A549 (cell line): ENCODE measurements at regions not wholly inside any gene's neighbourhood (a gene's known extent, or its start where the extent isn't known, plus 50 kb on each side); places are given as distances from the start of the nearest gene placed in this dataset.

Experiments
- ATAC-seq, 2 experiments: fragments of 200-7000 bp in 1 of 2; fragments of >200 bp in 1 of 2; cut with Nextera tagmentation in 1 of 2; cut with Tn5 transposase in 1 of 2; 3 replicates each; pipeline versions ENCODE4 v1.8.0 to v1.9.1; 2018 to 2020; ENCODE audit warnings: mild to moderate bottlenecking in 1 of 2, moderate library complexity in 1 of 2
- CTCF ChIA-PET: fragments of 300-600 bp; sonication (Branson Sonifier 250); formaldehyde crosslinking; extraction: SDS; loops from one replicate; lab custom pipeline; 2021; ENCODE audit warnings: antibody characterized with exemption, inconsistent platforms; lab: Yijun Ruan, JAX
- POLR2A ChIA-PET: fragments of 350-600 bp; formaldehyde crosslinking; extraction: SDS; loops from one replicate; lab custom pipeline; 2021; ENCODE audit warnings: antibody characterized with exemption, inconsistent platforms; lab: Yijun Ruan, JAX
- DNase-seq, 2 experiments: peaks; one replicate each; pipeline versions ENCODE4 v3.0.0 to v3.0.0-alpha.2; 2011 to 2016; ENCODE audit warnings: low read depth in 1 of 2, low spot score in 1 of 2
- FAIRE-seq: peaks from 2 replicates; lab custom pipeline; 2011; peaks lifted over from hg19 to GRCh38; lab: Jason Lieb, UNC
- H3K27ac ChIP-seq, 2 experiments: fragments of >200 bp; sonication (Bioruptor Twin); formaldehyde crosslinking; 3 replicates each; pipeline ENCODE4 v1.5.1; 2016 to 2017
- H3K4me1 ChIP-seq: fragments of >200 bp; sonication (Bioruptor Twin); formaldehyde crosslinking; 3 replicates; pipeline ENCODE4 v1.6.1; 2016
- H3K4me2 ChIP-seq: fragments of >200 bp; sonication (Bioruptor Twin); formaldehyde crosslinking; 3 replicates; pipeline ENCODE4 v1.6.1; 2016
- H3K4me3 ChIP-seq: fragments of >200 bp; sonication (Bioruptor Twin); formaldehyde crosslinking; 3 replicates; pipeline ENCODE4 v1.5.1; 2016
- H3K9me3 ChIP-seq: fragments of >200 bp; sonication (Bioruptor Twin); formaldehyde crosslinking; 3 replicates; pipeline ENCODE4 v1.6.1; 2016
- CBX8 ChIP-seq: fragments of 200-600 bp; sonication (generic); IDR thresholded peaks from 2 replicates; pipeline ENCODE4 v1.6.1; 2016
- E2F6 ChIP-seq: IDR thresholded peaks from 2 replicates; pipeline ENCODE4 v1.6.1; 2012; ENCODE audit warnings: low read depth, borderline replicate concordance
- EHF ChIP-seq: fragments of 250-450 bp; sonication (Bioruptor Pico); IDR thresholded peaks from 2 replicates; pipeline ENCODE4 v1.5.0; 2020; ENCODE audit warnings: mild to moderate bottlenecking
- EP300 ChIP-seq, 2 experiments: fragments of >200 bp; sonication (Bioruptor Twin); formaldehyde crosslinking; IDR thresholded peaks; 2 replicates in 1 of 2; 3 replicates in 1 of 2; pipeline ENCODE4 v1.6.1; 2016 to 2017
- FOXS1 ChIP-seq: fragments of 250-450 bp; sonication (Bioruptor Pico); IDR thresholded peaks from 2 replicates; pipeline ENCODE4 v1.5.0; 2020; ENCODE audit warnings: mild to moderate bottlenecking, moderate library complexity
- GATA3 ChIP-seq: IDR thresholded peaks from 2 replicates; pipeline ENCODE4 v1.6.1; 2012; ENCODE audit warnings: borderline replicate concordance
- HOXA7 ChIP-seq: fragments of 250-450 bp; sonication (Bioruptor Pico); IDR thresholded peaks from 2 replicates; pipeline ENCODE4 v1.5.0; 2020; ENCODE audit warnings: mild to moderate bottlenecking, moderate library complexity
- HOXB13 ChIP-seq: fragments of 250-450 bp; sonication (Bioruptor Pico); IDR thresholded peaks from 2 replicates; pipeline ENCODE4 v1.5.0; 2020; ENCODE audit warnings: low read depth, mild to moderate bottlenecking, moderate library complexity
- JUN ChIP-seq, 2 experiments: fragments of >200 bp; sonication (Bioruptor Twin); formaldehyde crosslinking; IDR thresholded peaks; 2 replicates in 1 of 2; 3 replicates in 1 of 2; pipeline ENCODE4 v1.6.1; 2016 to 2017
- KDM1A ChIP-seq: fragments of 200-600 bp; sonication (generic); IDR thresholded peaks from 2 replicates; pipeline ENCODE4 v1.6.1; 2016; ENCODE audit warnings: low read depth, mild to moderate bottlenecking
- KDM5A ChIP-seq: fragments of 200-600 bp; sonication (generic); IDR thresholded peaks from 2 replicates; pipeline ENCODE4 v1.6.1; 2016; ENCODE audit warnings: antibody characterized with exemption, mild to moderate bottlenecking
- MAZ ChIP-seq: fragments of 150-350 bp; IDR thresholded peaks from 2 replicates; pipeline ENCODE4 v1.6.1; 2014; ENCODE audit warnings: antibody characterized with exemption, low read depth, low read length, borderline replicate concordance
- NFE2L2 ChIP-seq: fragments of 150-350 bp; conservative IDR thresholded peaks from 2 replicates; pipeline ENCODE4 v1.6.1; 2014; ENCODE audit warnings: low read length
- NR3C1 ChIP-seq: fragments of >200 bp; sonication (Bioruptor Twin); formaldehyde crosslinking; IDR thresholded peaks from 3 replicates; pipeline ENCODE4 v1.6.1; 2017
- POLR2A ChIP-seq: IDR thresholded peaks from 2 replicates; pipeline ENCODE4 v1.6.1; 2012; ENCODE audit warnings: mild to moderate bottlenecking, low read length
- POLR2AphosphoS2 ChIP-seq: conservative IDR thresholded peaks from 2 replicates; pipeline ENCODE4 v1.6.1; 2012; ENCODE audit warnings: low read length, improper control_type of control experiment, inconsistent platforms
- RARB ChIP-seq: fragments of 250-450 bp; sonication (Bioruptor Pico); IDR thresholded peaks from 2 replicates; pipeline ENCODE4 v1.8.0; 2021; ENCODE audit warnings: mild to moderate bottlenecking, moderate library complexity
- RFX5 ChIP-seq: fragments of 450-650 bp; IDR thresholded peaks from 2 replicates; pipeline ENCODE4 v1.7.1; 2014; ENCODE audit warnings: antibody characterized with exemption, mild to moderate bottlenecking, moderate library complexity
- RNF2 ChIP-seq: fragments of 200-600 bp; sonication (generic); IDR thresholded peaks from 2 replicates; pipeline ENCODE4 v1.6.1; 2016; ENCODE audit warnings: low read depth, mild to moderate bottlenecking, antibody characterized with exemption, moderate library complexity, borderline replicate concordance
- TFCP2L1 ChIP-seq: fragments of 250-450 bp; sonication (Bioruptor Pico); IDR thresholded peaks from 2 replicates; pipeline ENCODE4 v1.5.0; 2021; ENCODE audit warnings: mild to moderate bottlenecking
- TP53 ChIP-seq: fragments of 250-450 bp; sonication (Bioruptor Pico); IDR thresholded peaks from 2 replicates; pipeline ENCODE4 v1.5.0; 2021; ENCODE audit warnings: mild to moderate bottlenecking, moderate library complexity
- ZC3H11A ChIP-seq: fragments of 450-650 bp; IDR thresholded peaks from 2 replicates; pipeline ENCODE4 v1.6.1; 2014; ENCODE audit warnings: antibody characterized with exemption, mild to moderate bottlenecking
- ZNF302 ChIP-seq: fragments of 250-450 bp; sonication (Bioruptor Pico); IDR thresholded peaks from 2 replicates; pipeline ENCODE4 v1.9.0; 2021; ENCODE audit warnings: inconsistent platforms, mild to moderate bottlenecking, moderate library complexity
- WGBS: methylation state at CpG from one replicate; pipeline ENCODE4 v1.1.6; 2017; ENCODE audit errors: missing lambda C conversion rate; 5-methylcytosine and 5-hydroxymethylcytosine counted together
- TF ChIP-seq, protein P1 (sequence below): fragments of 200-600 bp; sonication (generic); IDR thresholded peaks from 2 replicates; pipeline ENCODE4 v1.6.1; 2016; ENCODE audit warnings: antibody characterized with exemption, mild to moderate bottlenecking, moderate library complexity
- TF ChIP-seq, protein P2 (sequence below): fragments of 250-450 bp; sonication (Bioruptor Pico); IDR thresholded peaks from 2 replicates; pipeline ENCODE4 v1.5.0; 2021; ENCODE audit warnings: mild to moderate bottlenecking, moderate library complexity, borderline replicate concordance
- TF ChIP-seq, protein P3 (sequence below): fragments of 250-450 bp; sonication (Bioruptor Pico); IDR thresholded peaks from 2 replicates; pipeline ENCODE4 v1.5.0; 2020; ENCODE audit warnings: low read depth, mild to moderate bottlenecking, moderate library complexity
- TF ChIP-seq, protein P4 (sequence below): IDR thresholded peaks from 2 replicates; pipeline ENCODE4 v1.6.1; 2012

GRCh38 chr2:120561379-120562035, 174.2 kb upstream of the GLI2 start:
- no peak overlapping the region for H3K4me3 ChIP-seq
- CTCF ChIA-PET: no interaction called here
- H3K4me2 ChIP-seq: no peak overlapping the region
- no peak overlapping the region for H3K27ac ChIP-seq
- H3K4me1 ChIP-seq: peaks cover 8% of the 10 kb centered on the region; the same call in 2 of the 3 replicates
- no peaks in the 10 kb centered on the region for H3K9me3 ChIP-seq
- no peak for FAIRE-seq
- no peak for DNase-seq
- TF ChIP-seq KDM5A (no peak), NR3C1 (no peak), ZC3H11A (no peak), RFX5 (no peak), E2F6 (no peak), POLR2AphosphoS2 (no peak), CBX8 (no peak), JUN (IDR thresholded peaks at IDR 0.05) (no peak), EP300 (IDR thresholded peaks at IDR 0.05) (no peak), POLR2A (no peak), TP53 (CRISPR knock-in tag) (no peak), RNF2 (no peak), TFCP2L1 (CRISPR knock-in tag) (no peak)
- TF ChIP-seq, protein P1, sequence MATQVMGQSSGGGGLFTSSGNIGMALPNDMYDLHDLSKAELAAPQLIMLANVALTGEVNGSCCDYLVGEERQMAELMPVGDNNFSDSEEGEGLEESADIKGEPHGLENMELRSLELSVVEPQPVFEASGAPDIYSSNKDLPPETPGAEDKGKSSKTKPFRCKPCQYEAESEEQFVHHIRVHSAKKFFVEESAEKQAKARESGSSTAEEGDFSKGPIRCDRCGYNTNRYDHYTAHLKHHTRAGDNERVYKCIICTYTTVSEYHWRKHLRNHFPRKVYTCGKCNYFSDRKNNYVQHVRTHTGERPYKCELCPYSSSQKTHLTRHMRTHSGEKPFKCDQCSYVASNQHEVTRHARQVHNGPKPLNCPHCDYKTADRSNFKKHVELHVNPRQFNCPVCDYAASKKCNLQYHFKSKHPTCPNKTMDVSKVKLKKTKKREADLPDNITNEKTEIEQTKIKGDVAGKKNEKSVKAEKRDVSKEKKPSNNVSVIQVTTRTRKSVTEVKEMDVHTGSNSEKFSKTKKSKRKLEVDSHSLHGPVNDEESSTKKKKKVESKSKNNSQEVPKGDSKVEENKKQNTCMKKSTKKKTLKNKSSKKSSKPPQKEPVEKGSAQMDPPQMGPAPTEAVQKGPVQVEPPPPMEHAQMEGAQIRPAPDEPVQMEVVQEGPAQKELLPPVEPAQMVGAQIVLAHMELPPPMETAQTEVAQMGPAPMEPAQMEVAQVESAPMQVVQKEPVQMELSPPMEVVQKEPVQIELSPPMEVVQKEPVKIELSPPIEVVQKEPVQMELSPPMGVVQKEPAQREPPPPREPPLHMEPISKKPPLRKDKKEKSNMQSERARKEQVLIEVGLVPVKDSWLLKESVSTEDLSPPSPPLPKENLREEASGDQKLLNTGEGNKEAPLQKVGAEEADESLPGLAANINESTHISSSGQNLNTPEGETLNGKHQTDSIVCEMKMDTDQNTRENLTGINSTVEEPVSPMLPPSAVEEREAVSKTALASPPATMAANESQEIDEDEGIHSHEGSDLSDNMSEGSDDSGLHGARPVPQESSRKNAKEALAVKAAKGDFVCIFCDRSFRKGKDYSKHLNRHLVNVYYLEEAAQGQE: no peak
- TF ChIP-seq, protein P2, sequence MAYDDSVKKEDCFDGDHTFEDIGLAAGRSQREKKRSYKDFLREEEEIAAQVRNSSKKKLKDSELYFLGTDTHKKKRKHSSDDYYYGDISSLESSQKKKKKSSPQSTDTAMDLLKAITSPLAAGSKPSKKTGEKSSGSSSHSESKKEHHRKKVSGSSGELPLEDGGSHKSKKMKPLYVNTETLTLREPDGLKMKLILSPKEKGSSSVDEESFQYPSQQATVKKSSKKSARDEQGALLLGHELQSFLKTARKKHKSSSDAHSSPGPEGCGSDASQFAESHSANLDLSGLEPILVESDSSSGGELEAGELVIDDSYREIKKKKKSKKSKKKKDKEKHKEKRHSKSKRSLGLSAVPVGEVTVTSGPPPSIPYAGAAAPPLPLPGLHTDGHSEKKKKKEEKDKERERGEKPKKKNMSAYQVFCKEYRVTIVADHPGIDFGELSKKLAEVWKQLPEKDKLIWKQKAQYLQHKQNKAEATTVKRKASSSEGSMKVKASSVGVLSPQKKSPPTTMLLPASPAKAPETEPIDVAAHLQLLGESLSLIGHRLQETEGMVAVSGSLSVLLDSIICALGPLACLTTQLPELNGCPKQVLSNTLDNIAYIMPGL (CRISPR knock-in tag): no peak
- POLR2A ChIA-PET: no interaction called here
- no peak for ATAC-seq
- WGBS: 53% methylated on average over 11 of the region's 11 CpGs

- no peak for DNase-seq
- CTCF ChIA-PET: no interaction called here
- no peak for ATAC-seq
- Histone ChIP-seq H3K4me3 (no peak overlapping the region), H3K4me1 (peaks cover 8% of the 10 kb centered on the region; the same call in 2 of the 3 replicates), H3K27ac (no peak overlapping the region), H3K4me2 (no peak overlapping the region), H3K9me3 (no peaks in the 10 kb centered on the region)
- WGBS: 74% methylated on average over 17 of the region's 18 CpGs
- no peak for FAIRE-seq
- POLR2A ChIA-PET: no interaction called here
- TF ChIP-seq FOXS1 (CRISPR knock-in tag) (no peak), RNF2 (no peak), EHF (CRISPR knock-in tag) (no peak), POLR2AphosphoS2 (no peak), HOXB13 (CRISPR knock-in tag) (no peak), NFE2L2 (no peak), MAZ (no peak), ZNF302 (CRISPR knock-in tag) (no peak), RARB (CRISPR knock-in tag) (no peak), HOXA7 (CRISPR knock-in tag) (no peak), KDM1A (no peak), EP300 (IDR thresholded peaks at IDR 0.05) (no peak), GATA3 (no peak)
- TF ChIP-seq, protein P2 (CRISPR knock-in tag): no peak
- TF ChIP-seq, protein P3, sequence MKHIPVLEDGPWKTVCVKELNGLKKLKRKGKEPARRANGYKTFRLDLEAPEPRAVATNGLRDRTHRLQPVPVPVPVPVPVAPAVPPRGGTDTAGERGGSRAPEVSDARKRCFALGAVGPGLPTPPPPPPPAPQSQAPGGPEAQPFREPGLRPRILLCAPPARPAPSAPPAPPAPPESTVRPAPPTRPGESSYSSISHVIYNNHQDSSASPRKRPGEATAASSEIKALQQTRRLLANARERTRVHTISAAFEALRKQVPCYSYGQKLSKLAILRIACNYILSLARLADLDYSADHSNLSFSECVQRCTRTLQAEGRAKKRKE: no peak
- TF ChIP-seq, protein P4, sequence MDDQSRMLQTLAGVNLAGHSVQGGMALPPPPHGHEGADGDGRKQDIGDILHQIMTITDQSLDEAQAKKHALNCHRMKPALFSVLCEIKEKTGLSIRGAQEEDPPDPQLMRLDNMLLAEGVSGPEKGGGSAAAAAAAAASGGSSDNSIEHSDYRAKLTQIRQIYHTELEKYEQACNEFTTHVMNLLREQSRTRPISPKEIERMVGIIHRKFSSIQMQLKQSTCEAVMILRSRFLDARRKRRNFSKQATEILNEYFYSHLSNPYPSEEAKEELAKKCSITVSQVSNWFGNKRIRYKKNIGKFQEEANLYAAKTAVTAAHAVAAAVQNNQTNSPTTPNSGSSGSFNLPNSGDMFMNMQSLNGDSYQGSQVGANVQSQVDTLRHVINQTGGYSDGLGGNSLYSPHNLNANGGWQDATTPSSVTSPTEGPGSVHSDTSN: no peak
Measured at GRCh38 chr2:120562218-120563005, 173.3 kb upstream of the GLI2 start.
